ENCODE measurements at regions not wholly inside any gene's neighbourhood (a gene's known extent, or its start where the extent isn't known, plus 50 kb on each side); places are given as distances from the start of the nearest gene placed in this dataset.
A peak's percentile ranks its signal among the peaks of the same experiment; 100 is the strongest.

- no peak overlapping the region for H3K4me3 ChIP-seq (ENCODE audit: insufficient read length, low read depth)
- no peak for DNase-seq (ENCODE audit: low read depth, low spot score)
- H3K27me3 ChIP-seq (ENCODE audit: insufficient read depth, insufficient read length), result no peaks in the 10 kb centered on the region
- H3K9me3 ChIP-seq (ENCODE audit: insufficient read depth, low read length), result no peaks in the 10 kb centered on the region
- no peaks in the 10 kb centered on the region for H3K36me3 ChIP-seq (ENCODE audit: insufficient read depth, insufficient read length, low read length)
- TF ChIP-seq SUZ12 (IDR thresholded peaks at IDR 0.05; ENCODE audit: extremely low read depth, insufficient read depth, insufficient read length) (no peak), YY1 (IDR thresholded peaks at IDR 0.05; ENCODE audit: insufficient read depth, insufficient read length) (no peak), ZNF274 (IDR thresholded peaks at IDR 0.05; ENCODE audit: low read depth, low read length) (no peak)
- no peaks in the 10 kb centered on the region for H3K4me1 ChIP-seq (ENCODE audit: insufficient read depth, insufficient read length)
- H3K9ac ChIP-seq (ENCODE audit: insufficient read length, low read depth), result no peak overlapping the region
Observed at GRCh38 chrY:21075658-21076057, 319.8 kb downstream of the RPS4Y2 start.

DNA sequence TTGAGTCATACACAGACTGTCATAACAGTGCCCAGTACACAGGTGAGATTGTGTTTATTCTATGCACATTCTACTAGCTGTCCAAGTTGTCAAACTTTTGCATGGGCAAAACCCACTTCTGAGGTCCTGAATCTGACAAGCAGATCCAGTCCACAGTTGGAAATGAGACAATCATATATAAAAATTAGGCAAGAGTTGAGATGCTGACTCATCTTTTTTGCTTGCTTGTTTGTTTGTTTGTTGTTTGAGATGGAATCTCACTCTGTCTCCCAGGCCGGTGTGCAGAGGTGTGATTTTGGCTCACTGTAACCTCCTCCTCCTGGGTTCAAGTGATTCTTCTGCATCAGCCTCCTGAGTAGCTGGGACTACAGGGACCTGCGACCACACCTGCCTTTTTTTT lies 323.8 kb downstream of the RPS4Y2 start:
- Histone ChIP-seq H3K4me1 (ENCODE audit: insufficient read depth, insufficient read length) (no peaks in the 10 kb centered on the region), H3K36me3 (ENCODE audit: insufficient read depth, insufficient read length, low read length) (no peaks in the 10 kb centered on the region), H3K4me3 (ENCODE audit: insufficient read length, low read depth) (no peak overlapping the region), H3K9me3 (ENCODE audit: insufficient read depth, low read length) (no peaks in the 10 kb centered on the region), H3K27me3 (ENCODE audit: insufficient read depth, insufficient read length) (no peaks in the 10 kb centered on the region), H3K9ac (ENCODE audit: insufficient read length, low read depth) (no peak overlapping the region)
- TF ChIP-seq YY1 (IDR thresholded peaks at IDR 0.05; ENCODE audit: insufficient read depth, insufficient read length) (no peak), ZNF274 (IDR thresholded peaks at IDR 0.05; ENCODE audit: low read depth, low read length) (no peak), SUZ12 (IDR thresholded peaks at IDR 0.05; ENCODE audit: extremely low read depth, insufficient read depth, insufficient read length) (no peak)
- DNase-seq (ENCODE audit: low read depth, low spot score), result no peak

GRCh38 chrY:21081640-21082611 lies 326.0 kb downstream of the RPS4Y2 start:
- TF ChIP-seq ZNF274 (IDR thresholded peaks at IDR 0.05; ENCODE audit: low read depth, low read length), result no peak
- no peak for TF ChIP-seq SUZ12 (IDR thresholded peaks at IDR 0.05; ENCODE audit: extremely low read depth, insufficient read depth, insufficient read length)
- TF ChIP-seq YY1 (IDR thresholded peaks at IDR 0.05; ENCODE audit: insufficient read depth, insufficient read length), result no peak
- Histone ChIP-seq H3K36me3 (ENCODE audit: insufficient read depth, insufficient read length, low read length) (no peaks in the 10 kb centered on the region), H3K4me1 (ENCODE audit: insufficient read depth, insufficient read length) (no peaks in the 10 kb centered on the region), H3K9ac (ENCODE audit: insufficient read length, low read depth) (no peak overlapping the region), H3K27me3 (ENCODE audit: insufficient read depth, insufficient read length) (no peaks in the 10 kb centered on the region), H3K9me3 (ENCODE audit: insufficient read depth, low read length) (peaks cover 5% of the 10 kb centered on the region; the same call in 1 of the 2 replicates), H3K4me3 (ENCODE audit: insufficient read length, low read depth) (no peak overlapping the region)
- no peak for DNase-seq (ENCODE audit: low read depth, low spot score)

GRCh38 chrY:21082639-21083038 lies 326.7 kb downstream of the RPS4Y2 start:
- Histone ChIP-seq H3K9ac (ENCODE audit: insufficient read length, low read depth) (no peak overlapping the region), H3K27me3 (ENCODE audit: insufficient read depth, insufficient read length) (no peaks in the 10 kb centered on the region), H3K36me3 (ENCODE audit: insufficient read depth, insufficient read length, low read length) (no peaks in the 10 kb centered on the region), H3K9me3 (ENCODE audit: insufficient read depth, low read length) (peaks cover 5% of the 10 kb centered on the region; the same call in 1 of the 2 replicates), H3K4me1 (ENCODE audit: insufficient read depth, insufficient read length) (no peaks in the 10 kb centered on the region), H3K4me3 (ENCODE audit: insufficient read length, low read depth) (no peak overlapping the region)
- TF ChIP-seq SUZ12 (IDR thresholded peaks at IDR 0.05; ENCODE audit: extremely low read depth, insufficient read depth, insufficient read length) (no peak), YY1 (IDR thresholded peaks at IDR 0.05; ENCODE audit: insufficient read depth, insufficient read length) (no peak), ZNF274 (IDR thresholded peaks at IDR 0.05; ENCODE audit: low read depth, low read length) (no peak)
- DNase-seq (ENCODE audit: low read depth, low spot score), result no peak

- H3K9me3 ChIP-seq (ENCODE audit: insufficient read depth, low read length), result no peaks in the 10 kb centered on the region
- no peaks in the 10 kb centered on the region for H3K4me1 ChIP-seq (ENCODE audit: insufficient read depth, insufficient read length)
- DNase-seq (ENCODE audit: low read depth, low spot score), result peak; percentile 3
Observed at GRCh38 chrY:21091909-21092308, 336.0 kb downstream of the RPS4Y2 start.

DNA sequence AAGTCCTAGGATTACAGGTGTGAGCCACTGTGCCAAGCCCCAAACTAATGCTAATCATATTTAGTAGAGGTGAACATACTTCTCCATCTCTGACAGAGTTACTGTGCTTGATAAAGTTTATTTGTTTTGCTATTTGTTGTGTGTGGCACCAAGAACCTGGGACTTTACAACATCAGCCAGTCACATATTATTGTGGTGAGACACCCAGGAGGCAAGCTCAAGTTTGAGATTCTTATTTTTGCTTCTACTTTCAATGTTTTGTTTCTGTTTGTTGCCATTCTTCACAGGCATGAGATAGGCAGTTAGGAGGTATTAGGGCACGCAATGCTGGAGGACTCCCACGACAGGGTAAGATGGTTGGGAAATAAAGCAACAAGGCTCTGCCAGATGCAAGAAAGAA lies 346.6 kb downstream of the RPS4Y2 start:
- no peak for DNase-seq (ENCODE audit: low read depth, low spot score)
- Histone ChIP-seq H3K27me3 (ENCODE audit: insufficient read depth, insufficient read length) (no peaks in the 10 kb centered on the region), H3K36me3 (ENCODE audit: insufficient read depth, insufficient read length, low read length) (no peaks in the 10 kb centered on the region), H3K4me1 (ENCODE audit: insufficient read depth, insufficient read length) (no peaks in the 10 kb centered on the region), H3K4me3 (ENCODE audit: insufficient read length, low read depth) (no peak overlapping the region), H3K9ac (ENCODE audit: insufficient read length, low read depth) (no peak overlapping the region), H3K9me3 (ENCODE audit: insufficient read depth, low read length) (no peaks in the 10 kb centered on the region)
- TF ChIP-seq ZNF274 (IDR thresholded peaks at IDR 0.05; ENCODE audit: low read depth, low read length), result no peak
- TF ChIP-seq SUZ12 (IDR thresholded peaks at IDR 0.05; ENCODE audit: extremely low read depth, insufficient read depth, insufficient read length), result no peak

More at GRCh38 chrY:21091909-21092308, 336.0 kb downstream of the RPS4Y2 start:
- H3K9ac ChIP-seq (ENCODE audit: insufficient read length, low read depth), result no peak overlapping the region
- TF ChIP-seq SUZ12 (IDR thresholded peaks at IDR 0.05; ENCODE audit: extremely low read depth, insufficient read depth, insufficient read length) (no peak), ZNF274 (IDR thresholded peaks at IDR 0.05; ENCODE audit: low read depth, low read length) (no peak), YY1 (IDR thresholded peaks at IDR 0.05; ENCODE audit: insufficient read depth, insufficient read length) (no peak)
- H3K4me3 ChIP-seq (ENCODE audit: insufficient read length, low read depth), result no peak overlapping the region
- H3K36me3 ChIP-seq (ENCODE audit: insufficient read depth, insufficient read length, low read length), result no peaks in the 10 kb centered on the region
- H3K27me3 ChIP-seq (ENCODE audit: insufficient read depth, insufficient read length), result no peaks in the 10 kb centered on the region

DNA sequence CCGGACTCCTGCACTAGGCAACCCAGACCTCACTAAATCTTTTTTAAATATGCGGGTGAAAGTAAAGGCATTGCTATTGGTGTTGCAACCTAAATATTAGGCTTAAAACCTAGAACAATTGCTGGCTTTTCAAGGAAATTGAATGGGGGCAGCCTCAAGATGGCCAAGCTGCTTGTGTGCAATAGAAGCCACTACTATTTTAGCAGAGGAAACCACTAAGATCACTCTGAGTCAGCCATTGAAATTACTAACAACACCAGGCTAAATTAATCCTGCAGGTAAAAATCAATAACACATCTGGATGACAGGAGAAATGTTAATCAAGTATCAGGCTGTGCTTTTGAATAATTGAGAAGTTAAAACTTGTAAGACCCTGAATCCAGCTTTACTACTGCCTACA lies 348.0 kb downstream of the RPS4Y2 start:
- no peak for TF ChIP-seq SUZ12 (IDR thresholded peaks at IDR 0.05; ENCODE audit: extremely low read depth, insufficient read depth, insufficient read length)
- TF ChIP-seq ZNF274 (IDR thresholded peaks at IDR 0.05; ENCODE audit: low read depth, low read length), result no peak
- no peak for TF ChIP-seq YY1 (IDR thresholded peaks at IDR 0.05; ENCODE audit: insufficient read depth, insufficient read length)
- H3K36me3 ChIP-seq (ENCODE audit: insufficient read depth, insufficient read length, low read length), result no peaks in the 10 kb centered on the region
- no peak overlapping the region for H3K4me3 ChIP-seq (ENCODE audit: insufficient read length, low read depth)
- H3K9ac ChIP-seq (ENCODE audit: insufficient read length, low read depth), result no peak overlapping the region
- no peaks in the 10 kb centered on the region for H3K9me3 ChIP-seq (ENCODE audit: insufficient read depth, low read length)
- H3K27me3 ChIP-seq (ENCODE audit: insufficient read depth, insufficient read length), result no peaks in the 10 kb centered on the region
- no peak for DNase-seq (ENCODE audit: low read depth, low spot score)
- H3K4me1 ChIP-seq (ENCODE audit: insufficient read depth, insufficient read length), result no peaks in the 10 kb centered on the region

All from NT2/D1 (cell line).